Pancreas (tissue), 10 donors: ENCODE measurements at regions not wholly inside any gene's neighbourhood (a gene's known extent, or its start where the extent isn't known, plus 50 kb on each side); places are given as distances from the start of the nearest gene placed in this dataset.

Experiments used
- ATAC-seq, 4 donors: fragments of 200-7000 bp; cut with Tn5 transposase; one replicate each; pipeline versions ENCODE4 v1.8.0 to v1.9.1; 2020; ENCODE audit warnings: mild to moderate bottlenecking in 4 of 4, moderate library complexity in 4 of 4
- DNase-seq, 6 donors: peaks; one replicate each; pipeline ENCODE4 v3.0.0-alpha.2; 2020
- FAIRE-seq: peaks from 2 replicates; lab custom pipeline; 2012; peaks lifted over from hg19 to GRCh38; lab: Jason Lieb, UNC
- H3K27ac ChIP-seq, 4 donors: fragments of 200-600 bp; sonication (generic); 1 replicate in 3 of 4; 2 replicates in 1 of 4; pipeline versions ENCODE4 v1.5.0 to v1.8.0; 2020
- H3K27me3 ChIP-seq, 4 donors: fragments of 200-600 bp; one replicate each; pipeline ENCODE4 v1.8.0; 2021
- H3K36me3 ChIP-seq, 3 donors: fragments of 200-600 bp; sonication (generic) in 1 of 3; one replicate each; pipeline versions ENCODE4 v1.5.0 to v1.8.0; 2020 to 2021
- H3K4me1 ChIP-seq, 3 donors: fragments of 200-600 bp; one replicate each; pipeline ENCODE4 v1.8.0; 2021
- H3K4me3 ChIP-seq, 4 donors: fragments of 200-600 bp; sonication (generic) in 2 of 4; one replicate each; pipeline versions ENCODE4 v1.5.0 to v1.8.0; 2020 to 2021
- H3K9me3 ChIP-seq, 4 donors: fragments of 200-600 bp; one replicate each; pipeline ENCODE4 v1.8.0; 2021
- CTCF ChIP-seq, 4 donors: fragments of 200-600 bp; sonication (generic) in 3 of 4; IDR thresholded peaks; one replicate each; pipeline versions ENCODE4 v1.5.0 to v1.8.0; 2021; ENCODE audit warnings: antibody characterized with exemption in 4 of 4
- WGBS, 2 donors: extraction: QIAGEN DNeasy Blood & Tissue Kit; methylation state at CpG; one replicate each; pipeline ENCODE4 v1.1.7; 2013; 5-methylcytosine and 5-hydroxymethylcytosine counted together
- intact Hi-C, 3 donors: fragments of 100-400 bp; cut with DNase I; formaldehyde crosslinking; loops; one replicate each; pipeline versions ENCODE4 v1.11.1 to v1.14.2; 2022
- donor health status: healthy with polysubstance abuse.
- donor health status: DM: no; HTN: no; CAD: no; lungs with moderate emphysema.
- donor health status: DM: no; HTN: no; CAD: no.
- donor health status: control.
- donor health status: control.
- donor health status: Bipolar disorder and iron deficiency.
- donor health status: DM: yes; HTN: yes; CAD: no.
- donor health status: DM: no; HTN: no; CAD: no.
- donor health status: DM: no; HTN: no; CAD: no.
- donor health status: DM: yes; HTN: yes; CAD: no.

DNA sequence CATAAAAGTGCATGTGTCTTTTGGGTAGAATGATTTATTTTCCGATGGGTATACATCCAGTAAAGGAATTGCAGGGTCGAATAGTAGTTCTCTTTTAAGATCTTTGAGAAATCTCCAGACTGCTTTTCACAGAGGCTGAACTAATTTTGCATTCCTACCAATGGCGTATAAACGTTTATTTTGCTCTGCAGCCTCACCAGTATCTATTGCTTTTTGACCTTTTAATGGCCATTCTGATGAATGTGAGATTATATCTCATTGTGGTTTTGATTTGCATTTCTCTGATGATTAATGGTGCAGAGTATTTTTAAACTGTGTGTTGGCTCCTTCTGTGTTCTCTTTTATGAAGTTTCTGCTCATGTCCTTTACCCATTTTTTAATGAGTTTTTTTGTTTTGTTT, 1020.1 kb downstream of the NXPH1 start:
- intact Hi-C loops = no loop called here
- H3K9me3 ChIP-seq = no peaks in the 10 kb centered on the region
- no peaks in the 10 kb centered on the region for H3K4me1 ChIP-seq
- DNase-seq = no peak
- H3K27me3 ChIP-seq = no peaks in the 10 kb centered on the region
- H3K4me3 ChIP-seq = no peak overlapping the region
- H3K27ac ChIP-seq = no peak overlapping the region
- no peak for FAIRE-seq
- WGBS, 2 donors = 45 to 56% methylated on average over 4 of the region's 4 CpGs
- no peak for ATAC-seq
- no peaks in the 10 kb centered on the region for H3K36me3 ChIP-seq
- no peak for TF ChIP-seq CTCF (IDR thresholded peaks at IDR 0.05)

DNA sequence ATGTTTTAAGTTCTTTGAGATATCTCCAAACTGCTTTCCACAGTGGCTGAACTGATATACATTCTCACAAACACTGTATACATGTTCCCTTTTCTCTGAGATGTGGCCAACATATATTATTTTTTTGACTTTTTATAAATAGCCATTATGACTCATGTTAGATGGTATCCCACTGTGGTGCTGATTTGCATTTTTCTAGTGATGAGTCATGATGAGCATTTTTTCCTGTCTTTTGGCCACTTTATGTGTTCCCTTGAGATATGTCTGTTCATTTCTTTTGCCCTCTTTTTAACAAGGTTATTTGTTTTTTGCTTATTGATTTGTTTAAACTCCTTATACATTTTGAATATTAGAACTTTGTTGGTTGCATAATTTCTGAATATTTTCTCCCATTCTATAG, 1055.1 kb downstream of the NXPH1 start:
- Histone ChIP-seq H3K36me3 (no peaks in the 10 kb centered on the region), H3K27ac (no peak overlapping the region), H3K4me1 (no peaks in the 10 kb centered on the region), H3K9me3 (no peaks in the 10 kb centered on the region), H3K27me3 (no peaks in the 10 kb centered on the region), H3K4me3 (no peak overlapping the region)
- DNase-seq (no peak), ATAC-seq (no peak), FAIRE-seq (no peak)
- TF ChIP-seq CTCF (IDR thresholded peaks at IDR 0.05) = no peak
- intact Hi-C loops = no loop called here

- intact Hi-C loops = no loop called here
- Histone ChIP-seq H3K27me3 (no peaks in the 10 kb centered on the region), H3K4me1 (no peaks in the 10 kb centered on the region), H3K9me3 (no peaks in the 10 kb centered on the region), H3K36me3 (no peaks in the 10 kb centered on the region), H3K27ac (no peak overlapping the region), H3K4me3 (no peak overlapping the region)
- ATAC-seq (no peak), DNase-seq (no peak), FAIRE-seq (no peak)
- TF ChIP-seq CTCF (IDR thresholded peaks at IDR 0.05) = no peak
- WGBS, 2 donors = 29 to 47% methylated on average over 3 of the region's 3 CpGs
These were observed 1064.9 kb downstream of the NXPH1 start for GRCh38 chr7:9498303-9498702.

- no peaks in the 10 kb centered on the region for H3K36me3 ChIP-seq
- ATAC-seq (no peak), FAIRE-seq (no peak), DNase-seq (no peak)
- H3K27me3 ChIP-seq = no peaks in the 10 kb centered on the region
- H3K4me1 ChIP-seq = no peaks in the 10 kb centered on the region
- intact Hi-C loops = no loop called here
- no peak overlapping the region for H3K4me3 ChIP-seq
- WGBS, 2 donors = 72 to 95% methylated on average over 1 of the region's 1 CpG
- no peak for TF ChIP-seq CTCF (IDR thresholded peaks at IDR 0.05)
- H3K27ac ChIP-seq = no peak overlapping the region
- no peaks in the 10 kb centered on the region for H3K9me3 ChIP-seq
These were observed 1068.9 kb downstream of the NXPH1 start for GRCh38 chr7:9502269-9502668.

DNA sequence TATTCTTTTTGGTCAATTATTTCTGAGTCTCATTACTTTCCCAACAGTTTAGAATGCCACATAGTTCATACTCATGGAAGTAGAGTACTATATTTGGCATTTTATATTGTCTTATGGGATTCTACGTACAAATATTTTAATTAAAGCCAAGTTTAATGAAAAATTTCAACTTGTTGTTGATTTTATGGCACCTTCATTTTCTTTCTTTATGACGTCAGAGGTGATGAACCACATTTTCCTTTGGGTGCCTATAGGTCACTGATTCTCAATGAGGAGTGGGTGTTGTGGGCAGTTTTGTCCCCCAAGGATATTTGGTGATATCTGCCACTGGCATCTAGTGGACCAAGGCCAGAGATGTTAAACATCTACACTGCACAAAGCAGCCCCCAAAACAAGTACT, 1071.3 kb downstream of the NXPH1 start:
- no peak overlapping the region for H3K27ac ChIP-seq
- TF ChIP-seq CTCF (IDR thresholded peaks at IDR 0.05) = no peak
- FAIRE-seq (no peak), DNase-seq (no peak), ATAC-seq (no peak)
- H3K36me3 ChIP-seq = no peaks in the 10 kb centered on the region
- intact Hi-C loops = no loop called here
- no peaks in the 10 kb centered on the region for H3K27me3 ChIP-seq
- no peak overlapping the region for H3K4me3 ChIP-seq
- WGBS, 2 donors = 51 to 75% methylated on average over 2 of the region's 2 CpGs
- no peaks in the 10 kb centered on the region for H3K9me3 ChIP-seq
- no peaks in the 10 kb centered on the region for H3K4me1 ChIP-seq
